Erythroblast (primary cell): ENCODE measurements at regions not wholly inside any gene's neighbourhood (a gene's known extent, or its start where the extent isn't known, plus 50 kb on each side); places are given as distances from the start of the nearest gene placed in this dataset.

Experiments used
- GATA1 ChIP-seq: IDR thresholded peaks from 2 replicates; pipeline ENCODE4 v1.6.1; 2011; ENCODE audit warnings: low read depth, mild to moderate bottlenecking, control low read depth, low read length, moderate library complexity
- POLR2A ChIP-seq: IDR thresholded peaks from 2 replicates; pipeline ENCODE4 v1.6.1; 2011; ENCODE audit warnings: mild to moderate bottlenecking, low read length

GRCh38 chr15:88341653-88342052, 85.1 kb upstream of the NTRK3 start:
- TF ChIP-seq POLR2A (no peak), GATA1 (no peak)
